Hepatic stellate cell (primary cell): ENCODE measurements at regions not wholly inside any gene's neighbourhood (a gene's known extent, or its start where the extent isn't known, plus 50 kb on each side); places are given as distances from the start of the nearest gene placed in this dataset.

ENCODE experiments used
- DNase-seq: peaks from one replicate; pipeline ENCODE4 v3.0.0; 2011; ENCODE audit warnings: low spot score

DNA sequence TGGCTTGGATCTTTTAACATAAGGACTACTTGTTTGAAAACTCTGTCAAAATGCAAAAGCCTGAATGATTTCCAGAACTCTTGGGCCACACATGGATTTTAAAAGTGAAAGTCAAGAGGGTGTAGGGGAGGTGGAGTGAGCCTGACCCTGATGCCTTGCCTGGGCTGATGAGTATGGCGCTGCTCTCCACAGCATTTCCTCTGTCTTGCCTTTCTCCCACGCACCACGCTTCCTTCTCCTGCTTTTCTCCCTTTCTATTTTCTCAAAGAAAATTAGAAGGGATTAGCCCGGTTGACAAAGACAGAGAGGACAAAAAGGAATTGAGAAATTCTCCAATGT is 207.0 kb upstream of the CCDC68 start:
- no peak for DNase-seq

DNA sequence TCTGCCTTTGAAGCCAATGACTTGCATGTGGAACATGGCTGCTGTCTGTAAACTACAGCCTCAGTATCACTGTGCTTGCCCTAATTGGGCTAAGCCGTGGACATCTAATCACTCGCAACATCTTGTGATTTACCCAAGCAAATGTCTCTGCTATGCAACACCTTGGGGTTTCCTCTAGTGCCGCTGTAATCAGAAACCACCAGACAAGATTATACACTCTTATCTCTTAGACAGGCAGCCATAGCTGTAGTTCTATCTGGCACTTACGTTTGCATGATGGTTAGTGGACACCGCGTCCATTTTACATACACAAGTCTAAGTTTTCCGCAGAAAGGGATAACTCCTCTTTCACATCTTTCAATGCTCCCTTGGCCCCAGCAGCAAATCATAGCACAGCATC is 204.3 kb upstream of the CCDC68 start:
- no peak for DNase-seq

DNA sequence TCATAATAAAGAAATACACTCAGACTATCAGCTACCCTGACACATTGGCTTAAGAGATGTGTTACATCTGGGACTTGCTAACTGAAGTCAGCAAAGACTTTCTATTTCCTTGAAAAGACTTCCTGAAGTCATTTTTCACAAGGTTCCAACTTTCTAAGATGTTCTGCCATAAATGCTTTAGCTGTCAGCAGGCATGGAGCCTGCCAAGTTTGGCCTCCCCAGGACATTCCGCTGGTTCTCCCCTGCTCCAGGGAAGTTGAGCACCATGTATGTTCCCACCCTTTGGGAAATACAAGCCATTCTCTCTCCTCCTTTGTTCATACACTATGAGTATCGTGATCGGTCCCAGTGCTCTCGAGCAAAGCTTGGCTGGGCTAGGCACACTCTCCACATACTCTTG is 202.7 kb upstream of the CCDC68 start:
- no peak for DNase-seq

GRCh38 chr18:55159027-55159426 is 199.8 kb upstream of the CCDC68 start:
- no peak for DNase-seq

GRCh38 chr18:55158570-55158969 is 199.3 kb upstream of the CCDC68 start:
- no peak for DNase-seq

GRCh38 chr18:55153346-55153745 is 194.1 kb upstream of the CCDC68 start:
- no peak for DNase-seq

DNA sequence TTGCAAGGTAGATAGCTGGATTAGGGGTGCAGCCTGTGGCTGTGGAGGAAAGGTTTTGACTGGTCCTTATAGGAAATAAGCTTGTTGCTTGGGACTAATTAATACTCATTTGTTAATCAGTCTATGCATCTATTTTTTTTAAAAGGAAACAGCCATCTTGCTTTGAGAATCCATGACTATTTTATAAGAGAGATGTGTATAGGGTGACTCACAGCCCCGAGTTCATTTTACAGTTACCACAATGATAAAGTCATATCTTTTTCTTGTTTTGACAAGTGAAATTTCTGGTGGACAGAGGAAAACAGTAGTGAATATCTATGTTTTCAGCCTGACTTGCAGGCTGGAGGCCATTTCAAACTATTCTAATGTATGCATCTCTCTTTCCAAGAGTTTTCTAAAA is 193.5 kb upstream of the CCDC68 start:
- DNase-seq = peak; percentile 33

- DNase-seq = no peak
Observed at GRCh38 chr18:55149994-55150393, 190.7 kb upstream of the CCDC68 start.

- DNase-seq = no peak
Observed at GRCh38 chr18:55147791-55148190, 188.5 kb upstream of the CCDC68 start.

- no peak for DNase-seq
Observed at GRCh38 chr18:55144193-55144930, 185.1 kb upstream of the CCDC68 start.

- DNase-seq = no peak
Observed at GRCh38 chr18:55142410-55142809, 183.1 kb upstream of the CCDC68 start.

- no peak for DNase-seq
Observed at GRCh38 chr18:55141318-55141717, 182.1 kb upstream of the CCDC68 start.

DNA sequence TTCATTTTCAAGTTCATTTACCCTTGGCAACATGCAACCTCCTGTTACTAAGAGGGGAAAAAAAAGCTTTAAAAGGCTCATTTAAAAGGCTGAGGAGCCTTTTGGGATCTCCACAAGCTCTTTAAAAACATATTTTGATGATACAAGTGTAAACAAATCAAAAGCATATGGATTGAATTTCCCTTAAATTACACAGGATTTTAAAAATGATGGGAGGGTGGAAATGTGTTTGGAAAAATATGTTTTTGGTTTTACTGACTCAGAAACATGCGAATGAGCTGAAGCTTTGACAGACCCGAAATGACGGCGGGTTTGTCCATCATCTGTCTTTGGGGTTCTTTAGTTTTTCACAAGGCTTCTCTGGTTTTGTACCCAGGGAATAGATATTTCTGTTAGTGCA is 180.6 kb upstream of the CCDC68 start:
- no peak for DNase-seq

GRCh38 chr18:55139307-55139706 is 180.0 kb upstream of the CCDC68 start:
- DNase-seq = no peak

DNA sequence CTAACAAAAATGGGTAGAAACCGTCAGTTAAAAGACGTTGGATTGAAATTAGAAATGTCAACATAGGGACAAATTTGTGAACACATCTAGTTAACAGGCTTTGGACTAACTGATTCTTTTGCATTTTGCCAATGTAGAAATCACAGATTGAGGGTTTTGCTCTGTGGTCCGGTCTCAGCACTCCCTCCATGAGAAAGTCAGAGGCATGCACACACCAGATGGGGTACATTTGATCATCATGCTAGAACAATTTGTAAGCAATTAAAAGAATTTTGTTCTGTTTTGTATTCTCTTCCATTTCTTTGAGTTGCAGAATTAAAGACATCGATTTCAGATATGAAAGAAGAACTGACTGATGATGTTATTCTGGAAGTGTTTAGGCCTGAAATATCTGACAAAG is 179.1 kb upstream of the CCDC68 start:
- DNase-seq = no peak

GRCh38 chr18:55137602-55138001 is 178.3 kb upstream of the CCDC68 start:
- DNase-seq = no peak

DNA sequence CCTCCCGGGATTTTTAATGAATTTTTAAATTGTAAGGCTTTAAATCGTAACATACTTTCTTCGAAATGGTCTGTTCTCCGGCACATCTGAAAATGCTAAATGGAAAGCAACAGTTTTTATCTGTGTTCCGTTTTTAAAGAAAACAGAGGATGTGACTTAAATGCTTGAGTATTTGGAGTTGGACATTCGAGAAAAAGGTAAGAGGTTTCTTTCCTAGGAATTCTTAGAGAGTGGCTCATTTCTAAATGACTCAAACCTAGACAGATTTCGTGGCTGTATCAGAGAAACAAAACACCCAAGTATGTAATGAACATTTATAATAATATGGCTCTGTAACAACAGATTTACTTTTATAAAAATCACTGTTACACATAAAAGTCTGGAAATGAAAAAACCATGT is 177.6 kb upstream of the CCDC68 start:
- DNase-seq = no peak

- DNase-seq = no peak
Observed at GRCh38 chr18:55136258-55136657, 177.0 kb upstream of the CCDC68 start.

GRCh38 chr18:55133378-55133777 is 174.1 kb upstream of the CCDC68 start:
- DNase-seq = no peak

DNA sequence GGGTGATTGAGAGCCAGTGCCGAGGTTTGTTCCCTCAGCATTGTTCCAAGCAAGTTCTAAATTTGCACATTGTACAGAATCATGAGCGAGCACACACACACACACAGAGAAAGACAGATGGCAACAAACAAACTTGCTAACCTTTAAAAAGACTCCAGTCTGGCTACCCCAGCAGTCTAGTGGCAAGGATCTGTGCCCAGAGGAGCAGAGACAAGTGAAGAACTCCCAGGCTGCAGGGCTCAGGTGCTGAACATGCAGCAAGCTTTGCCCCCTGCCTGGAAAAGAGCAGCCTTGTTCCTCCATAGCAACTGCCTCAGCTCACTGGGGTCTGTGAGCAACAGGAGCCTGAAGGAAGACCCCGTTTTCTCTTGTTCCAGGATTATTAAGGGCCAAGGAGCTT is 169.2 kb upstream of the CCDC68 start:
- no peak for DNase-seq

DNA sequence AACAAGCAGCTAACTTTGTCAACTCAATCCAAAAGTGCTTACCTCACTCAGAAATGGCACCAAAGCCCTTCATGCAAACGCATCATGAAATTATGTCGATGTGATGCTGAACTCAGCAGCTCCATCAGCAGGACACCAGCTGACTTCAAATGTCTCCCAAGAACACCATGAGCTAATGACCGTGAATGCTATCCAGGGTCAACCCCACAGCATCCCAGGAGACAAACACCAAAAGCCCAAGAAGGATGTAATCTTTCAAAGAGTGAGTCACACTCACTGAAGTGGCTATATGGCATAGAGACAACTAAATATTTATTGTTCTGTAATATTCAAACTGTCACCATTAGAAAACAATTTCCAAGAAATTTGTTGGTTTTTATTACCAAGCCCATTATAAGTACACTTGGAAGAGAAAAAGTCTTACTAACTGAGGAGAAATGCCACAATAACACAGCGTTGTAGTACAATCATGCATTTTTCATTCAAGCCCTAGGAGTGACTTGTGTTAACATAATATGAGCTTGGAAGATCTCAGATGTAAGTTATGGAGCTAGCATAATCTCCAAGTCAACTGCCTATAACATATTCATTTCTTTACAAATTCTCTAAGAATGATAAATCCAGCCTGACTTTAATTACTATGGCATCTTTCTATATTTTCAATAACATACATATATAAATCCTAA is 165.0 kb upstream of the CCDC68 start:
- DNase-seq = peak; percentile 24

DNA sequence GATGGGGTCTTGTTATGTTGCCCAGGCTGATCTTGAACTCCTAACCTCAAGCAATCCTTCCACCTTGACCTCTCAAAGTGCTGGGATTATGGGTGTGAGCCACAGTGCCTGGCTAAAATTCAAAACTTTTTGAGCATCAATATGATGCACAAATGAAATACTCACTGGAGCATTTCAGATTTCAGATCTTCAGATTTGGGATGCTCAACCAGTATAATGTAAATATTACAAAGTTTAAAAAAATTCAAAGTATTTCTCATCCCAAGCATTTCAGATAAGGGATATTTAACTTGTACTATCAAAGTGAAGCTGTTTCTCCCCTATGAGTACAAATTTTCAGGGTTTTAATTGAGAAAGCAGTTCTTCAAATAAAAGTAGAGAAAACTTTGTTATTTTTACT is 164.1 kb upstream of the CCDC68 start:
- DNase-seq = no peak

- DNase-seq = no peak
Observed at GRCh38 chr18:55121397-55122170, 162.3 kb upstream of the CCDC68 start.
